ENCODE measurements at regions not wholly inside any gene's neighbourhood (a gene's known extent, or its start where the extent isn't known, plus 50 kb on each side); places are given as distances from the start of the nearest gene placed in this dataset.

GRCh38 chr13:109673477-109673876, 112.9 kb downstream of the IRS2 start:
- no TSS peak for BruUV-seq (replicated peaks)
- DNase-seq (ENCODE audit: low read depth, low spot score), result no peak
- RAD21 ChIA-PET (ENCODE audit: low non-redundant PET in 1 of 2, low total read pairs in 2 of 2, uncharacterized antibody in 2 of 2, unreplicated experiment in 2 of 2), result no interaction called here

More at GRCh38 chr13:109673477-109673876, 112.9 kb downstream of the IRS2 start:
- CTCF ChIA-PET, result no interaction called here
- Histone ChIP-seq H3K9me2 (ENCODE audit: insufficient read depth) (no peaks in the 10 kb centered on the region), H2AFZ (ENCODE audit: low read depth, low read length, poor library complexity, severe bottlenecking) (no peak overlapping the region), H3K36me3 (ENCODE audit: control insufficient read depth in 1 of 2, insufficient read depth in 2 of 2, low read length in 2 of 2) (no peaks in the 10 kb centered on the region), H3K4me2 (ENCODE audit: low read length) (no peak overlapping the region), H3K9ac (ENCODE audit: low read length) (no peak overlapping the region), H3K9me3 (ENCODE audit: control insufficient read depth in 1 of 2, insufficient read depth in 1 of 2, low read depth in 1 of 2, low read length in 2 of 2) (no peaks in the 10 kb centered on the region), H3K27ac (ENCODE audit: low read depth, low read length) (no peak overlapping the region), H3K27me3 (ENCODE audit: insufficient read depth, low read length) (no peaks in the 10 kb centered on the region), H3K4me3 (replicated peaks in 1 of 2; ENCODE audit: low read depth in 1 of 2, low read length in 2 of 2) (no peak overlapping the region), H3K79me2 (ENCODE audit: insufficient read depth, low read length) (no peaks in the 10 kb centered on the region), H3K4me1 (ENCODE audit: control insufficient read depth in 1 of 2, insufficient read depth in 2 of 2, low read length in 2 of 2) (no peaks in the 10 kb centered on the region), H4K20me1 (ENCODE audit: insufficient read depth) (no peaks in the 10 kb centered on the region)
- ATAC-seq, result no peak
- intact Hi-C loops (cut with micrococcal nuclease), result no loop called here
- POLR2A ChIA-PET, result no interaction called here
- TF ChIP-seq SIN3A (IDR thresholded peaks at IDR 0.05; ENCODE audit: low read depth) (no peak), CEBPB (IDR thresholded peaks at IDR 0.05; ENCODE audit: low read depth) (no peak), FOSL1 (IDR thresholded peaks at IDR 0.05; ENCODE audit: low read depth) (no peak), RAD21 (IDR thresholded peaks at IDR 0.05; ENCODE audit: low read depth) (no peak), ZNF274 (IDR thresholded peaks at IDR 0.05; ENCODE audit: low read depth, low read length) (no peak), TCF7L2 (IDR thresholded peaks at IDR 0.05; ENCODE audit: borderline replicate concordance, extremely low read depth, insufficient read depth, insufficient read length) (no peak), YY1 (IDR thresholded peaks at IDR 0.05; ENCODE audit: extremely low read depth, insufficient replicate concordance, low read depth, low read length) (no peak), POLR2A (IDR thresholded peaks at IDR 0.05; ENCODE audit: borderline replicate concordance, extremely low read depth, insufficient read depth, insufficient read length) (no peak), SRF (IDR thresholded peaks at IDR 0.05; ENCODE audit: low read depth) (no peak), ELF1 (IDR thresholded peaks at IDR 0.05; ENCODE audit: borderline replicate concordance, low read depth) (no peak), JUND (IDR thresholded peaks at IDR 0.05) (no peak), ZFX (IDR thresholded peaks at IDR 0.05) (no peak), EGR1 (IDR thresholded peaks at IDR 0.05; ENCODE audit: low read depth) (no peak), EZH2 (IDR thresholded peaks at IDR 0.05) (no peak), EZH2phosphoT487 (IDR thresholded peaks at IDR 0.05; ENCODE audit: borderline replicate concordance) (no peak)
- TF ChIP-seq, protein P1, sequence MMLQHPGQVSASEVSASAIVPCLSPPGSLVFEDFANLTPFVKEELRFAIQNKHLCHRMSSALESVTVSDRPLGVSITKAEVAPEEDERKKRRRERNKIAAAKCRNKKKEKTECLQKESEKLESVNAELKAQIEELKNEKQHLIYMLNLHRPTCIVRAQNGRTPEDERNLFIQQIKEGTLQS (IDR thresholded peaks at IDR 0.05), result no peak
- TF ChIP-seq, protein P2, sequence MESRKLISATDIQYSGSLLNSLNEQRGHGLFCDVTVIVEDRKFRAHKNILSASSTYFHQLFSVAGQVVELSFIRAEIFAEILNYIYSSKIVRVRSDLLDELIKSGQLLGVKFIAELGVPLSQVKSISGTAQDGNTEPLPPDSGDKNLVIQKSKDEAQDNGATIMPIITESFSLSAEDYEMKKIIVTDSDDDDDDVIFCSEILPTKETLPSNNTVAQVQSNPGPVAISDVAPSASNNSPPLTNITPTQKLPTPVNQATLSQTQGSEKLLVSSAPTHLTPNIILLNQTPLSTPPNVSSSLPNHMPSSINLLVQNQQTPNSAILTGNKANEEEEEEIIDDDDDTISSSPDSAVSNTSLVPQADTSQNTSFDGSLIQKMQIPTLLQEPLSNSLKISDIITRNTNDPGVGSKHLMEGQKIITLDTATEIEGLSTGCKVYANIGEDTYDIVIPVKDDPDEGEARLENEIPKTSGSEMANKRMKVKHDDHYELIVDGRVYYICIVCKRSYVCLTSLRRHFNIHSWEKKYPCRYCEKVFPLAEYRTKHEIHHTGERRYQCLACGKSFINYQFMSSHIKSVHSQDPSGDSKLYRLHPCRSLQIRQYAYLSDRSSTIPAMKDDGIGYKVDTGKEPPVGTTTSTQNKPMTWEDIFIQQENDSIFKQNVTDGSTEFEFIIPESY (IDR thresholded peaks at IDR 0.05; ENCODE audit: extremely low read depth, insufficient replicate concordance, low read length), result no peak
- TF ChIP-seq, protein P3, sequence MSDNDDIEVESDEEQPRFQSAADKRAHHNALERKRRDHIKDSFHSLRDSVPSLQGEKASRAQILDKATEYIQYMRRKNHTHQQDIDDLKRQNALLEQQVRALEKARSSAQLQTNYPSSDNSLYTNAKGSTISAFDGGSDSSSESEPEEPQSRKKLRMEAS (IDR thresholded peaks at IDR 0.05), result no peak

Data from HCT116 (cell line).